ENCODE measurements at regions not wholly inside any gene's neighbourhood (a gene's known extent, or its start where the extent isn't known, plus 50 kb on each side); places are given as distances from the start of the nearest gene placed in this dataset.

DNA sequence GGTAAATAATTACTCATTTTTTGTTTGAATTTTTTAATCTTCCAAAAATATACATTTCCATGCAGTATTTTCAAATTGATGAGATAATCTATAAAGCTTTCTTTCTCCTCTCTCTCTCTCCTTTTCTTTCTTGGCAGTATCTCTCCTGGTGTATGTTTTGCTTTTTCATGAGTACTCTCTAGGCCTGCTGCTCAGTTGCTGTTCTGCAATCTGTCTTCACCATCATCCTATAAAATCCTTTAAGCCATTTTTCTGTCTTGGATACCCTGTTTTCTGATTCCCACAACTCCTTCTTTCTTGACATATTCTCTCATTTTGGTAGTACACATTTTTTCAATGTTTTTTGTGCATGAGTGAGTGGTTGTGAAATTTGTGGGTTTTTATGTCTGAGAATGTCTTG lies 1558.1 kb upstream of the LRRTM3 start (continued):
- TF ChIP-seq, protein P1, sequence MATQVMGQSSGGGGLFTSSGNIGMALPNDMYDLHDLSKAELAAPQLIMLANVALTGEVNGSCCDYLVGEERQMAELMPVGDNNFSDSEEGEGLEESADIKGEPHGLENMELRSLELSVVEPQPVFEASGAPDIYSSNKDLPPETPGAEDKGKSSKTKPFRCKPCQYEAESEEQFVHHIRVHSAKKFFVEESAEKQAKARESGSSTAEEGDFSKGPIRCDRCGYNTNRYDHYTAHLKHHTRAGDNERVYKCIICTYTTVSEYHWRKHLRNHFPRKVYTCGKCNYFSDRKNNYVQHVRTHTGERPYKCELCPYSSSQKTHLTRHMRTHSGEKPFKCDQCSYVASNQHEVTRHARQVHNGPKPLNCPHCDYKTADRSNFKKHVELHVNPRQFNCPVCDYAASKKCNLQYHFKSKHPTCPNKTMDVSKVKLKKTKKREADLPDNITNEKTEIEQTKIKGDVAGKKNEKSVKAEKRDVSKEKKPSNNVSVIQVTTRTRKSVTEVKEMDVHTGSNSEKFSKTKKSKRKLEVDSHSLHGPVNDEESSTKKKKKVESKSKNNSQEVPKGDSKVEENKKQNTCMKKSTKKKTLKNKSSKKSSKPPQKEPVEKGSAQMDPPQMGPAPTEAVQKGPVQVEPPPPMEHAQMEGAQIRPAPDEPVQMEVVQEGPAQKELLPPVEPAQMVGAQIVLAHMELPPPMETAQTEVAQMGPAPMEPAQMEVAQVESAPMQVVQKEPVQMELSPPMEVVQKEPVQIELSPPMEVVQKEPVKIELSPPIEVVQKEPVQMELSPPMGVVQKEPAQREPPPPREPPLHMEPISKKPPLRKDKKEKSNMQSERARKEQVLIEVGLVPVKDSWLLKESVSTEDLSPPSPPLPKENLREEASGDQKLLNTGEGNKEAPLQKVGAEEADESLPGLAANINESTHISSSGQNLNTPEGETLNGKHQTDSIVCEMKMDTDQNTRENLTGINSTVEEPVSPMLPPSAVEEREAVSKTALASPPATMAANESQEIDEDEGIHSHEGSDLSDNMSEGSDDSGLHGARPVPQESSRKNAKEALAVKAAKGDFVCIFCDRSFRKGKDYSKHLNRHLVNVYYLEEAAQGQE (IDR thresholded peaks at IDR 0.05; ENCODE audit: unreplicated experiment) = no peak
- no peak for TF ChIP-seq CREB1 (CRISPR knock-in tag; IDR thresholded peaks at IDR 0.05; ENCODE audit: low read depth)
- no peak for TF ChIP-seq POLR2AphosphoS5 (IDR thresholded peaks at IDR 0.05; ENCODE audit: low read depth)
- no peak for TF ChIP-seq JUNB (IDR thresholded peaks at IDR 0.05; ENCODE audit: unreplicated experiment)
- TF ChIP-seq EZH2 (IDR thresholded peaks at IDR 0.05; ENCODE audit: low read depth, unreplicated experiment) = no peak
- no peak for TF ChIP-seq NANOG (IDR thresholded peaks at IDR 0.05; ENCODE audit: borderline replicate concordance)
- TF ChIP-seq ZNF114 (CRISPR knock-in tag; IDR thresholded peaks at IDR 0.05) = no peak
- no peak for TF ChIP-seq ZNF331 (CRISPR knock-in tag; IDR thresholded peaks at IDR 0.05; ENCODE audit: low read depth)
- TF ChIP-seq STAT1 (IDR thresholded peaks at IDR 0.05; ENCODE audit: unreplicated experiment) = no peak

- DNase-seq (ENCODE audit: low spot score) = no peak
- no peaks in the 10 kb centered on the region for H3K27me3 Mint-ChIP-seq (ENCODE audit: insufficient read depth, low read depth, poor library complexity)
- peaks cover 4% of the 10 kb centered on the region; the same call in 2 of the 3 replicates for H3K4me1 Mint-ChIP-seq
- H3K27ac Mint-ChIP-seq = no peak overlapping the region
- H3K4me3 Mint-ChIP-seq = no peak overlapping the region
- H3K79me2 ChIP-seq (replicated peaks; ENCODE audit: insufficient read depth) = no peaks in the 10 kb centered on the region
- no peaks in the 10 kb centered on the region for H4K20me1 ChIP-seq (replicated peaks; ENCODE audit: insufficient read depth)
- no peak overlapping the region for H3K4me3 ChIP-seq
- H2AFZ ChIP-seq = no peak overlapping the region
- no peaks in the 10 kb centered on the region for H3F3A ChIP-seq (replicated peaks; ENCODE audit: low read depth)
- H3K36me3 ChIP-seq (ENCODE audit: insufficient read depth) = no peaks in the 10 kb centered on the region
- no peaks in the 10 kb centered on the region for H3K9me2 ChIP-seq (ENCODE audit: insufficient read depth)
- H3K27ac ChIP-seq (ENCODE audit: low read depth) = no peak overlapping the region
- no peaks in the 10 kb centered on the region; the same call in 2 of the 3 replicates for H3K9me3 Mint-ChIP-seq
- H3K4me2 ChIP-seq = no peak overlapping the region
- no peaks in the 10 kb centered on the region for H3K36me3 Mint-ChIP-seq (ENCODE audit: low read depth)
- no peak for ATAC-seq
- no peaks in the 10 kb centered on the region for H3K4me1 ChIP-seq (ENCODE audit: insufficient read depth)
- no peaks in the 10 kb centered on the region for H3K27me3 ChIP-seq (ENCODE audit: insufficient read depth)
- TF ChIP-seq CREB1 (CRISPR knock-in tag; IDR thresholded peaks at IDR 0.05; ENCODE audit: low read depth) = no peak
- TF ChIP-seq ZNF331 (CRISPR knock-in tag; IDR thresholded peaks at IDR 0.05; ENCODE audit: low read depth) = no peak
- no peak for TF ChIP-seq ETS1 (IDR thresholded peaks at IDR 0.05)
- no peak for TF ChIP-seq STAT1 (IDR thresholded peaks at IDR 0.05; ENCODE audit: unreplicated experiment)
- no peak for TF ChIP-seq POLR2AphosphoS5 (IDR thresholded peaks at IDR 0.05; ENCODE audit: low read depth)
- no peak for TF ChIP-seq EZH2phosphoT487 (IDR thresholded peaks at IDR 0.05; ENCODE audit: unreplicated experiment)
- no peak for TF ChIP-seq JUNB (IDR thresholded peaks at IDR 0.05; ENCODE audit: unreplicated experiment)
- TF ChIP-seq EZH2 (IDR thresholded peaks at IDR 0.05; ENCODE audit: low read depth, unreplicated experiment) = no peak
- TF ChIP-seq, protein P2, sequence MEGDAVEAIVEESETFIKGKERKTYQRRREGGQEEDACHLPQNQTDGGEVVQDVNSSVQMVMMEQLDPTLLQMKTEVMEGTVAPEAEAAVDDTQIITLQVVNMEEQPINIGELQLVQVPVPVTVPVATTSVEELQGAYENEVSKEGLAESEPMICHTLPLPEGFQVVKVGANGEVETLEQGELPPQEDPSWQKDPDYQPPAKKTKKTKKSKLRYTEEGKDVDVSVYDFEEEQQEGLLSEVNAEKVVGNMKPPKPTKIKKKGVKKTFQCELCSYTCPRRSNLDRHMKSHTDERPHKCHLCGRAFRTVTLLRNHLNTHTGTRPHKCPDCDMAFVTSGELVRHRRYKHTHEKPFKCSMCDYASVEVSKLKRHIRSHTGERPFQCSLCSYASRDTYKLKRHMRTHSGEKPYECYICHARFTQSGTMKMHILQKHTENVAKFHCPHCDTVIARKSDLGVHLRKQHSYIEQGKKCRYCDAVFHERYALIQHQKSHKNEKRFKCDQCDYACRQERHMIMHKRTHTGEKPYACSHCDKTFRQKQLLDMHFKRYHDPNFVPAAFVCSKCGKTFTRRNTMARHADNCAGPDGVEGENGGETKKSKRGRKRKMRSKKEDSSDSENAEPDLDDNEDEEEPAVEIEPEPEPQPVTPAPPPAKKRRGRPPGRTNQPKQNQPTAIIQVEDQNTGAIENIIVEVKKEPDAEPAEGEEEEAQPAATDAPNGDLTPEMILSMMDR (conservative IDR thresholded peaks at IDR 0.05; ENCODE audit: low read depth in 2 of 2) = no peak
- no peak for TF ChIP-seq NANOG (IDR thresholded peaks at IDR 0.05; ENCODE audit: borderline replicate concordance)
- no peak for TF ChIP-seq ZNF462 (CRISPR knock-in tag; IDR thresholded peaks at IDR 0.05)
Observed at GRCh38 chr10:65375528-65375927, 1550.3 kb upstream of the LRRTM3 start.
